GM12874 (cell line): ENCODE measurements at regions not wholly inside any gene's neighbourhood (a gene's known extent, or its start where the extent isn't known, plus 50 kb on each side); places are given as distances from the start of the nearest gene placed in this dataset.

ENCODE experiments used
- TF ChIP-seq, protein P1 (sequence below): IDR thresholded peaks from 2 replicates; pipeline ENCODE4 v1.5.1; 2011; ENCODE audit warnings: low read depth, mild to moderate bottlenecking, control low read depth, low read length, moderate library complexity; ENCODE audit not compliant: insufficient read depth

DNA sequence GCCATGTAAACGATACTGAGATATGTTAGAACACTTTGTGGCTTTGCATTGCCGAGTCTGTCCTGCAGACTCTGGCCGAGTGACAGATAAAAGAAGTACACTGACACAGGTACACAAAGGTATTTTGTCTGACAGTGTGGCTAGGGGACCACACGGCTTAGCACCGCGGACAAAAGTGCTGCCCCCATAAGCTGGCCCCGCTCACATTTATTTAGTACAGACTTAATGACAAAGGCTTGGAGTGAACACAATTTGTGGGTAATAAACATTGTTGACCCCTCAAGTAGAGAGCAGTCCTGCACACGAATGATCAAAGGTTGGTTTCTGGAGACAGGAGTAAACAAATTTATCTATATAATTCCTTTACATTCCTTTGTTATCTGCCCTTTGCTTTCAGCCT, 976.8 kb downstream of the TRAM1L1 start:
- TF ChIP-seq, protein P1, sequence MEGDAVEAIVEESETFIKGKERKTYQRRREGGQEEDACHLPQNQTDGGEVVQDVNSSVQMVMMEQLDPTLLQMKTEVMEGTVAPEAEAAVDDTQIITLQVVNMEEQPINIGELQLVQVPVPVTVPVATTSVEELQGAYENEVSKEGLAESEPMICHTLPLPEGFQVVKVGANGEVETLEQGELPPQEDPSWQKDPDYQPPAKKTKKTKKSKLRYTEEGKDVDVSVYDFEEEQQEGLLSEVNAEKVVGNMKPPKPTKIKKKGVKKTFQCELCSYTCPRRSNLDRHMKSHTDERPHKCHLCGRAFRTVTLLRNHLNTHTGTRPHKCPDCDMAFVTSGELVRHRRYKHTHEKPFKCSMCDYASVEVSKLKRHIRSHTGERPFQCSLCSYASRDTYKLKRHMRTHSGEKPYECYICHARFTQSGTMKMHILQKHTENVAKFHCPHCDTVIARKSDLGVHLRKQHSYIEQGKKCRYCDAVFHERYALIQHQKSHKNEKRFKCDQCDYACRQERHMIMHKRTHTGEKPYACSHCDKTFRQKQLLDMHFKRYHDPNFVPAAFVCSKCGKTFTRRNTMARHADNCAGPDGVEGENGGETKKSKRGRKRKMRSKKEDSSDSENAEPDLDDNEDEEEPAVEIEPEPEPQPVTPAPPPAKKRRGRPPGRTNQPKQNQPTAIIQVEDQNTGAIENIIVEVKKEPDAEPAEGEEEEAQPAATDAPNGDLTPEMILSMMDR: no peak

DNA sequence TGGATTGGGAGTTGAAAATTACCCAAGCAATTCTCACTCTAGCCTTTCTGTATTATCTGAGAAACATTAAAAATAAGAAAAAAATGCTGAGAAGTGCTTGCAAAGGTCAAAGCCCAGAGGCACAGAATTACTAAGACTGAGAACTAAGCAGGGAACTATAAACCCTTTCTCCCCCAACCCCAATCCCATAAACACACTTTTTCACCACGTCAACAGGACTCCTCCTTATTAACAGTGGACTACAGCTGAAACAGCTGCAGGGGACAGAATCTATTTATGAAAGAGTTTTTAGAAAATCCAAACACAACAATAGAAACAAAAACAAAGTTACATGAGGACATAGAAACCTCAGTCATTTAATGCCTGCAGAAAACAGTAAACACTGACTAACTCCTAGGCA, 984.1 kb downstream of the TRAM1L1 start:
- TF ChIP-seq, protein P1: no peak

DNA sequence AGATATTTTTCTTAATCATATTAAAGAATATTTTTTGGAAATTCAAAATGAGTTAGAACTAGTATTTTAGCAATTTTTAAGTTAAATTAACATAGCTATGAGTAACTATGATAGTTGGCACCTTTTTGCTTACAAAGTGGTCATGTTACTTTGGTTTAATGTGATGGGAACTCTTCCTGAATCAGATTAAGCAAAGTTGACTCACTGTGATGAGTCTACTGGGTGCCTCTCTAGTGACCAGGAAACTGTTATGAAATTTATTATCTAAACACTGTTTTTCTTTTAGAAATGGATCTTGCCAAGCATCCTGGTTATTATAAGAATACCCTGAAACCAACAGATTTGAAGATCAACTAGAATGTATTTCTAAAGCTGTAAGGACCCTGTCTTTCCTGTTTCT, 985.8 kb downstream of the TRAM1L1 start:
- TF ChIP-seq, protein P1: no peak

DNA sequence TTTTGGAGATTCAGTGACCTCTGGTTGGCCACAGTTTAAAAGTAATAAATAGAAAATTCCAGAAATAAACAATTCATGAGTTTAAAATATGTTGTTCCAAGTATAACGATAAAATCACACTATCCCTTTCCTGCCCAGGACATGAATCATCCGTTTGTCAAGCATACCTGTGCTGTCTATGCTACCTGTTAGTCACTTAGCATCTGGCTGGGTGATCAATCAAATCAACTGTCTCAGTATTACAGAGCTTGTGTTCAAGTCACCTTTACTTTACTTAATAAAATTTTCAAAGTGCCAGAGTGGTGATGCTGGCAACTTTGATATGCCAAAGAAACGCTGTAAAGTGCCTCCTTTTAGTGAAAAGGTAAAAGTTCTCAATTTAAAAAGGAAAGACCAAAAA, 979.5 kb upstream of the NDST4 start:
- TF ChIP-seq, protein P1: no peak

DNA sequence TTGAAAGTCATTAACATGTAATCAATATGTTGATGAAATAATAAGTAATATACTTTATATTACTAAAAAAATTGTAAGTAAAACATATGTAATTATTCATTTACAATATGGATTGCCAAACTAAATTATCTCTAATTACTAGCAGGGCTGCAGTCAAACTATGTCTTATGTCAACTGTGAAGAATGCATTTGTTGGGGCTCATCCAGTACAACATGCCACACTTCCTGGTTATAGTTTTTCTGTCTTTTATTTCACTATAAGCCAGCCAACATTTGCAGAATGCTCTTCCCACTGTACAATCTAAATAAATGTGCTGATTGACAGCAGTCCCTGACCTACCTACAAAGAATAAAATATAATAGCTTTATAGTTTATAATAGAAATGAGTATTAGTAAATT, 975.4 kb upstream of the NDST4 start:
- TF ChIP-seq, protein P1: no peak

DNA sequence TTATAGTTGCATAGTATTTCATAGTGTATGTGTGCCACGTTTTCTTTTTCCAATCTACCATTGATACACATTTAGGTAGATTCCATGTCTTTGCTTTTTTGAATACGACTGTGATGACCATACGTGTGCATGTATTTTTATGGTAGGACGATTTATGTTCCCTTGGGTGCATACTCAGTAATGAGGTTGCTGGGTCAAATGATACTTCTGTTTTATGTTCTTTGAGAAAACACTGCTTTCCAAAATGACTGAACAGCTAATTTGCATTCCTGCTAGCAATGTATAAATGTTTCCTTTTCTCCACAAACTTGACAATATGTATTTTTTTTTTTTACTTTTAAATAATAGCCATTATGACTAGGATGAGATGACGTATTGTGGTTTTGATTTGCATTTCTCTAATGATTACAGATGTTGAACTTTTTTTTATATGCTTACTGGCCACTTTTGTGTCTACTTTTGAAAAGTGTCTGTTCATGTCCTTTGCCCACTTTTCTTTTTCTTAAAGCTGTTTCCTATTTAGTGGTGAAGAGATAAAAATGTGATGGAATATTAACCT, 969.5 kb upstream of the NDST4 start:
- TF ChIP-seq, protein P1: no peak

DNA sequence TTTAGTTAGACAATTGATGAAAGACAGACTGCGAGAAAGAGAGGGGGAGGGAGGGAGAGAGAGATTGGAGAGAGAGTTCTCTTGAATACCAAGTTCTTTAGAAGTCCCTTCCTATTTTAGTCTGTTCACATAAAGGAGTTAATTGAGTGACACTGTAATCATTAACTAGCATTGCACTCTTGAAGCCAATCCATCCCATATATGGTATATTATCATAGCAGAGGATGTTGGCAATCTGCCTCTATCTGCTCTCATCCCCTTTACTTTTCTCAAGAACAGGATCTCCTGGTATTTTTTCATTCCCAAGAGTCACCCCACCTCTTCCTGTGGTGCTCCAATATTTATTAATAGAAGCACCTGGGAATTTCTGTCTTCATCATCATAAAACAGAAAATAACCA, 959.6 kb upstream of the NDST4 start:
- TF ChIP-seq, protein P1: no peak

DNA sequence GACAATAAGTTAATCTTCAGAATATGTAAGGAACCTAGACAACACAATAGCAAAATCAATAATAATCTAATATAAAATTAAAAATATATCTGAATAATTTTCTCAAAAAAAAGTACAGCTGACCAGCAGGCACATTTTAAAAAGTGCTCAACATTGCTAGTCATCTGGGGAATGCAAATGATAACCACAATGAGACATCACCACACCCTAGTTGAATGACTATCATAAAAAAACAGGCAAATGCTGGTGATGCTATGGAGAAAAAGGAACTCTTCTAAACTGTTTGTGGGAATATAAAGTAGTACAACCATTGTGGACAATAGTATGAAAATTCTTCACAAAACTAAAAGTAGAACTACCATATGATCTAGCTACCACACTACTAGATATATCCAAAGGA, 956.9 kb upstream of the NDST4 start:
- TF ChIP-seq, protein P1: no peak
